Astrocyte of the cerebellum (primary cell): ENCODE measurements at regions not wholly inside any gene's neighbourhood (a gene's known extent, or its start where the extent isn't known, plus 50 kb on each side); places are given as distances from the start of the nearest gene placed in this dataset.
"Not testable (repeated sequence)": the region's sequence is repeated elsewhere in the genome, so short reads cannot be mapped to it uniquely, and the experiment has no call there.

Source experiments
- DNase-seq: peaks from one replicate; pipeline ENCODE4 v3.0.0-alpha.2; 2011; ENCODE audit warnings: low read depth
- H3K4me3 ChIP-seq: 2 replicates; pipeline ENCODE4 v1.5.1; 2011; ENCODE audit warnings: mild to moderate bottlenecking, low read depth, low read length, moderate library complexity
- in situ Hi-C: cut with HindIII; loops from 2 replicates; pipeline ENCODE4 v1.10.0; 2017; ENCODE audit warnings: low sequenced_read_pairs
- TF ChIP-seq, protein P1 (sequence below): IDR thresholded peaks from 2 replicates; pipeline ENCODE4 v1.5.1; 2012; ENCODE audit warnings: low read length, low read depth, moderate library complexity, mild to moderate bottlenecking; ENCODE audit errors: missing control alignments

DNA sequence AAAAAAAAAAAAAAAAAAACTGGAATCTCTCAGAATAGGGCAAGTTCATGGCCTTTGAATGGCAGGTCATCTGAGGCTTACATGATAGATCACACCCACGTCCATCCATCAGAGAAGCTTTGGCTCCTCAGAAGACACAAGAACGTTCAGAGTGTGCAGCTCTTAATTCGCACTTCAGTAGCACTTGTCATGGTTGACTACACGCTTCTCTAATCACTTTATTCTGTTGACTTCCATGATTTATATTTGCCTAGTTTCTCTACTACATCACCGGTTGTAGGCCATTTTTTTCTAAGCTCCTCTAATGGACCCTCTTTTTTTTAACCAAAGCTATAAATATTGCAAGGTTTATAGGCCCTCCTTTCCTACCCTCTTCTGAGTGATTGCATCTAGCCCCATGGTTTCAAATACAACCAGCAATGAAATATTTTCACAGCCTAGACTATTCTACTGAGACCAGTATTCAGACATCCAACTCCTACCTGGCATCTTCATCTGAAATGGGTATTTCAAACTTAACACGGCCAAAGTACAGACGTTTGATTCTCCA is 305.4 kb upstream of the CELF2 start:
- no peak overlapping the region for H3K4me3 ChIP-seq
- no peak for DNase-seq
- in situ Hi-C loops = no loop called here
- TF ChIP-seq, protein P1, sequence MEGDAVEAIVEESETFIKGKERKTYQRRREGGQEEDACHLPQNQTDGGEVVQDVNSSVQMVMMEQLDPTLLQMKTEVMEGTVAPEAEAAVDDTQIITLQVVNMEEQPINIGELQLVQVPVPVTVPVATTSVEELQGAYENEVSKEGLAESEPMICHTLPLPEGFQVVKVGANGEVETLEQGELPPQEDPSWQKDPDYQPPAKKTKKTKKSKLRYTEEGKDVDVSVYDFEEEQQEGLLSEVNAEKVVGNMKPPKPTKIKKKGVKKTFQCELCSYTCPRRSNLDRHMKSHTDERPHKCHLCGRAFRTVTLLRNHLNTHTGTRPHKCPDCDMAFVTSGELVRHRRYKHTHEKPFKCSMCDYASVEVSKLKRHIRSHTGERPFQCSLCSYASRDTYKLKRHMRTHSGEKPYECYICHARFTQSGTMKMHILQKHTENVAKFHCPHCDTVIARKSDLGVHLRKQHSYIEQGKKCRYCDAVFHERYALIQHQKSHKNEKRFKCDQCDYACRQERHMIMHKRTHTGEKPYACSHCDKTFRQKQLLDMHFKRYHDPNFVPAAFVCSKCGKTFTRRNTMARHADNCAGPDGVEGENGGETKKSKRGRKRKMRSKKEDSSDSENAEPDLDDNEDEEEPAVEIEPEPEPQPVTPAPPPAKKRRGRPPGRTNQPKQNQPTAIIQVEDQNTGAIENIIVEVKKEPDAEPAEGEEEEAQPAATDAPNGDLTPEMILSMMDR = no peak

DNA sequence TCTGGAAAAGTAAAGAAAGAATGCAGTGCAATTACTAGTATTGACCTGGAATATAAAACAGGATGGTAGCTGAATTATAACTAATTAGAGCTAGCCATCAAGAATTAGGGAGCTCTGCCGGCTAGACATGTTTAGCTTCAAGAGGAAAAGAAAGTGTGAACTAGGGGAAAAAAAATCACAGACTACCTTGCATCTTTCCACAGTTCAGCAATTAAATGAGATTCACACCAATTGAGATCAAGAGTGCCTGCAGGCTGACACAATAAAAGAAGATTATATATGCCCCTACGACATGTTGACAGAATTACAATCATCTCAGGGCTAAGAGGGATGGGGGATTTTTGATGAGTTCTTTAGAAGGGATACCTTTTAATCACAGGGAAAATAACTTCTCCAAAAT is 303.3 kb upstream of the CELF2 start:
- no peak overlapping the region for H3K4me3 ChIP-seq
- TF ChIP-seq, protein P1 = no peak
- no peak for DNase-seq
- in situ Hi-C loops = no loop called here

DNA sequence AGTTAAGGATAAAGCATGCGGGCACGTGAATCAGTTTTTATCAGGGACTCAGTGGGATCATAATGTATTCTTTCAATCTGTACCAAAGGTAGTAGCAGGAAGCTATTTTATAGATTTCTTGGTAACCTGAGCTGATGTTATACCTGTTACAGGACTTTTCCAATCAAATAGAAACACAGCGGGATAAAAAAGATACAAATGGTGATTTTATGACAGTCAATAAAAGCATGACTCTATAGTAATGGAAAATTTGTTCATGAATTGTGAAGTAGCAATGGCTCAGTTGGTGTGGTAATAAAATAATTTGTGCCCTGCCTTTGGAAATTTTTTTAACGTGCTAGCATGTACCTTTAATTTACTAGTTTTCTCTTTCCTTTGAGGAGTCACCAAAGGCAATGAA is 300.7 kb upstream of the CELF2 start:
- no peak overlapping the region for H3K4me3 ChIP-seq
- TF ChIP-seq, protein P1 = no peak
- in situ Hi-C loops = no loop called here
- DNase-seq = no peak

DNA sequence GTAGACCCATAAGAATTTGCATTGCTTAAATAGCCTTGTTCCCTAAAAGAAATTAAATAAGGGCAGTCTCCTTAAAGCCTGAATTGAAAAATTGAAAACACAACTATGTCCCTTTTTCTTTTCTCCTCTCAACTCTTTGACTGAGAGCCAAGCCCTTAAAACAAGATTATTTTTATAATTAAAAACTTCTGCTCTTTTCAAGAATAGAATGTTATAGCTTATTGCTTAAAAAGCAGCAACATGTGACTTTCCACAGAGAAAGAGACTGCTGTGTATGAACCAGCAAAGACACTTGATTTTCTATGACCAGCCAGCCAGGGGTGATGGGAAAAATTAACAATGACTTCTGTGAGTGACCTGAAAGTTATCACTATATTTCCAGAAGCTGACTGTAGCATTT is 295.2 kb upstream of the CELF2 start:
- in situ Hi-C loops = no loop called here
- H3K4me3 ChIP-seq = no peak overlapping the region
- TF ChIP-seq, protein P1 = no peak
- no peak for DNase-seq

DNA sequence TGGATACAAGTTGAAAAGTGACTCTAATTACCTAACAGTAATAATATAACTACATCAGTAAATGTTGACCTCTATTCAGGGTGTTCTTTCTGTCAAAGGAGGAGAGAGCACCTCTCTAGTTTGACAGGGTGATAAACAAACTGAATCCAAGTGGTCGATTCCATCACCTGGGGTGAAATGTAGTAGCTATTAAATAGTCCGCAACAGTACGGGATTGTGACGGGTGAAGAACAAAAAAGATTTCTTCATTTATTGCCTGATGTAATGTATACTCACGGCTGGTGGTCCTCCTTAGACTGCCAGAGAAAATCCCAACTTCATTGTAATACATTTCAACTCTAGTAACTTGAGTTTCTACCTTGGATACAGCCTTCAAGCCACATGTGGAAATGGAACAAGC is 292.5 kb upstream of the CELF2 start:
- in situ Hi-C loops = no loop called here
- DNase-seq = no peak
- TF ChIP-seq, protein P1 = no peak
- no peak overlapping the region for H3K4me3 ChIP-seq

DNA sequence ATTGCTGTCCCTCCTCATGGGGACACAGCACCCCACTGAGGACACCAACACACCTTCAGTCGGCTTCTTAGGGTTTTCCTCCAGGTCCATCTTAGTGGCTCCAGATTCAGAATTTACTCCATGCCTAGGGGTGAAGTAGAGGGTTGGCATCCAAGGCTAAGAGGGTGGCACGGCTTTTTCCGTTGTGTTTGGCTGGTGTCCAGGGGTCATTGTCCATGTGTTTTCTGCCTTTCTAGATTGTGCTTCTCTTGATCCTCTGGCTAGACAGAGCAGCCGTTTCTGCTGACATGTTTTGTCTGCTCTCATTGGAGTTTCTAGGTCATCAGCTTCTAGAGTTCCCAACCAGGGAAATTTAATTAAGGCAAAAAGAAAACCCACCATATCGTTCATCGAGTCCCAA is 291.6 kb upstream of the CELF2 start:
- DNase-seq = no peak
- TF ChIP-seq, protein P1 = no peak
- in situ Hi-C loops = no loop called here
- no peak overlapping the region for H3K4me3 ChIP-seq

DNA sequence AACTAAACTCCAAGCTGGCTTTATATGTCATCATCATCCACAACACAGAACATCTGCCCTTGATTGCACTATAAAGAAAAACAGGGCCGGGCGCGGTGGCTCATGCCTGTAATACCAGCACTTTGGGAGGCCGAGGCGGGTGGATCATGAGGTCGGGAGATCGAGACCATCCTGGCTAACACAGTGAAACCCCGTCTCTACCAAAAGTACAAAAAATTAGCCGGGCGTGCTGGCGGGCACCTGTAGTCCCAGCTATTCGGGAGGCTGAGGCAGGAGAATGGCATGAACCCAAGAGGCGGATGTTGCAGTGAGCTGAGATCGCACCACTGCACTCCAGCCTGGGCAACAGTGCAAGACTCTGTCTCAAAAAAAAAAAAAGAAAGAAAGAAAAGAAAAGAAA is 290.3 kb upstream of the CELF2 start:
- in situ Hi-C loops, H3K4me3 ChIP-seq, DNase-seq: not testable (repeated sequence)
